ENCODE measurements at regions not wholly inside any gene's neighbourhood (a gene's known extent, or its start where the extent isn't known, plus 50 kb on each side); places are given as distances from the start of the nearest gene placed in this dataset.

DNA sequence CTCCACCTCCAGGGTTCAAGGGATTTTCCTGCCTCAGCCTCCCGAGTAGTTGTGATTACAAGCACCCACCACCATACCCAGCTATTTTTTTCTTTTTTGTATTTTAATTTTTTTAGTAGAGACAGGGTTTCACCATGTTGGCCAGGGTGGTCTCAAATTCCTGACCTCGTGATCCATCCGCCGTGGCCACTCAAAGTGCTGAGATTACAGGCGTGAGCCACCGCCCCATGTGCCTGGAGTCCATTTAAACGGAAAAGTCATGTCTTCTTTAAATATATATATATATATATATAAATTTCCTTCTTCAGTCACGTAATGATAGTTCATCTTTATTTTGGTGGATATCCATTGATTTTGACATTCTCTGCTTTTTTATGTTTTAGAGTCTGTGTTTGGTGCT lies 264.0 kb upstream of the PITX2 start:
- DNase-seq (ENCODE audit: low read depth, low spot score) (no peak), ATAC-seq (no peak)
- no peaks in the 10 kb centered on the region for H3K27me3 ChIP-seq (ENCODE audit: control insufficient read depth, insufficient read depth, low read length)
- H3K9me3 ChIP-seq (ENCODE audit: control insufficient read depth, insufficient read depth, low read depth, low read length): no peaks in the 10 kb centered on the region
- no peaks in the 10 kb centered on the region for H3K36me3 ChIP-seq (ENCODE audit: control insufficient read depth, insufficient read depth, low read length)
- ChIA-PET POLR2A (no interaction called here), CTCF (no interaction called here)
- H3K27ac ChIP-seq (ENCODE audit: low read length): no peak overlapping the region
- no TSS peak for BruUV-seq (replicated peaks)
- no peak for TF ChIP-seq TCF7L2 (IDR thresholded peaks at IDR 0.05; ENCODE audit: low read depth, low read length)
- TF ChIP-seq SIN3A (IDR thresholded peaks at IDR 0.05; ENCODE audit: borderline replicate concordance, insufficient read depth, low read depth, low read length): no peak
- no peak for TF ChIP-seq CTCF (IDR thresholded peaks at IDR 0.05)
- no peak for TF ChIP-seq REST (IDR thresholded peaks at IDR 0.05; ENCODE audit: insufficient read depth in 1 of 2, low read depth in 2 of 2, low read length in 1 of 2)
- no peak for TF ChIP-seq POLR2AphosphoS5 (IDR thresholded peaks at IDR 0.05; ENCODE audit: low read depth, low read length)
- in situ Hi-C loops (cut with HindIII; ENCODE audit: low pct_unique_long_range_greater_than_20kb, low sequenced_read_pairs) (no loop called here), intact Hi-C loops (cut with micrococcal nuclease; ENCODE audit: unreplicated experiment) (no loop called here)
- H3K4me1 ChIP-seq (ENCODE audit: control insufficient read depth, insufficient read depth, low read length): no peaks in the 10 kb centered on the region
- H3K4me3 ChIP-seq (ENCODE audit: low read depth in 2 of 2, low read length in 2 of 2): no peak overlapping the region

- no peaks in the 10 kb centered on the region for H3K9me3 ChIP-seq (ENCODE audit: control insufficient read depth, insufficient read depth, low read depth, low read length)
- no peak for TF ChIP-seq REST (IDR thresholded peaks at IDR 0.05; ENCODE audit: insufficient read depth in 1 of 2, low read depth in 2 of 2, low read length in 1 of 2)
- in situ Hi-C loops (cut with HindIII; ENCODE audit: low pct_unique_long_range_greater_than_20kb, low sequenced_read_pairs) (no loop called here), intact Hi-C loops (cut with micrococcal nuclease; ENCODE audit: unreplicated experiment) (no loop called here)
- DNase-seq (ENCODE audit: low read depth, low spot score) (no peak), ATAC-seq (no peak)
- POLR2A ChIA-PET: no interaction called here
- no peak overlapping the region for H3K27ac ChIP-seq (ENCODE audit: low read length)
- H3K36me3 ChIP-seq (ENCODE audit: control insufficient read depth, insufficient read depth, low read length): no peaks in the 10 kb centered on the region
- CTCF ChIA-PET: no interaction called here
- no peaks in the 10 kb centered on the region for H3K27me3 ChIP-seq (ENCODE audit: control insufficient read depth, insufficient read depth, low read length)
- no peak overlapping the region for H3K4me3 ChIP-seq (ENCODE audit: low read depth in 2 of 2, low read length in 2 of 2)
- no TSS peak for BruUV-seq (replicated peaks)
- H3K4me1 ChIP-seq (ENCODE audit: control insufficient read depth, insufficient read depth, low read length): no peaks in the 10 kb centered on the region
Observed at GRCh38 chr4:110897784-110898183, 274.9 kb upstream of the PITX2 start.
